Epithelial cell of prostate (primary cell): ENCODE measurements at regions not wholly inside any gene's neighbourhood (a gene's known extent, or its start where the extent isn't known, plus 50 kb on each side); places are given as distances from the start of the nearest gene placed in this dataset.
A peak's percentile ranks its signal among the peaks of the same experiment; 100 is the strongest.

ENCODE experiments used
- DNase-seq: peaks from one replicate; pipeline ENCODE4 v3.0.0-alpha.2; 2011; ENCODE audit warnings: low read depth, low spot score
- H3K27ac ChIP-seq: fragments of 450-650 bp; 2 replicates; pipeline ENCODE4 v1.5.1; 2017; ENCODE audit warnings: mild to moderate bottlenecking

GRCh38 chr6:100269189-100269588, 195.5 kb downstream of the SIM1 start:
- no peak overlapping the region for H3K27ac ChIP-seq
- DNase-seq, result no peak

GRCh38 chr6:100268326-100268725, 196.4 kb downstream of the SIM1 start:
- H3K27ac ChIP-seq, result no peak overlapping the region
- DNase-seq, result no peak

GRCh38 chr6:100267721-100268123, 197.0 kb downstream of the SIM1 start:
- DNase-seq, result no peak
- H3K27ac ChIP-seq, result no peak overlapping the region

- DNase-seq, result no peak
- H3K27ac ChIP-seq, result no peak overlapping the region
Observed at GRCh38 chr6:100266494-100267401, 198.0 kb downstream of the SIM1 start.

GRCh38 chr6:100262086-100262485, 202.6 kb downstream of the SIM1 start:
- H3K27ac ChIP-seq, result no peak overlapping the region
- DNase-seq, result no peak

GRCh38 chr6:100261486-100261885, 203.2 kb downstream of the SIM1 start:
- no peak for DNase-seq
- H3K27ac ChIP-seq, result no peak overlapping the region

GRCh38 chr6:100260584-100260983, 204.1 kb downstream of the SIM1 start:
- no peak for DNase-seq

GRCh38 chr6:100259865-100260264, 204.9 kb downstream of the SIM1 start:
- DNase-seq, result no peak
- no peak overlapping the region for H3K27ac ChIP-seq

More at GRCh38 chr6:100260584-100260983, 204.1 kb downstream of the SIM1 start:
- H3K27ac ChIP-seq, result no peak overlapping the region

GRCh38 chr6:100258752-100259151, 206.0 kb downstream of the SIM1 start:
- no peak for DNase-seq
- H3K27ac ChIP-seq, result no peak overlapping the region

- no peak overlapping the region for H3K27ac ChIP-seq
- DNase-seq, result no peak
Observed at GRCh38 chr6:100257793-100258395, 206.8 kb downstream of the SIM1 start.

- no peak overlapping the region for H3K27ac ChIP-seq
- DNase-seq, result no peak
Observed at GRCh38 chr6:100255701-100256100, 209.0 kb downstream of the SIM1 start.

- no peak overlapping the region for H3K27ac ChIP-seq
- no peak for DNase-seq
Observed at GRCh38 chr6:100247123-100247522, 217.6 kb downstream of the SIM1 start.

GRCh38 chr6:100246206-100246605, 218.5 kb downstream of the SIM1 start:
- no peak for DNase-seq
- H3K27ac ChIP-seq, result no peak overlapping the region

- H3K27ac ChIP-seq, result no peak overlapping the region
- no peak for DNase-seq
Observed at GRCh38 chr6:100240798-100241197, 223.9 kb downstream of the SIM1 start.

GRCh38 chr6:100237821-100238220, 226.9 kb downstream of the SIM1 start:
- no peak overlapping the region for H3K27ac ChIP-seq
- no peak for DNase-seq

- no peak for DNase-seq
Observed at GRCh38 chr6:100236389-100236788, 228.3 kb downstream of the SIM1 start.

GRCh38 chr6:100235631-100236030, 229.1 kb downstream of the SIM1 start:
- H3K27ac ChIP-seq, result no peak overlapping the region
- no peak for DNase-seq

More at GRCh38 chr6:100236389-100236788, 228.3 kb downstream of the SIM1 start:
- H3K27ac ChIP-seq, result no peak overlapping the region

GRCh38 chr6:100234625-100235024, 230.1 kb downstream of the SIM1 start:
- DNase-seq, result no peak
- H3K27ac ChIP-seq, result no peak overlapping the region

GRCh38 chr6:100232781-100233573, 231.7 kb downstream of the SIM1 start:
- no peak overlapping the region for H3K27ac ChIP-seq
- DNase-seq, result no peak

GRCh38 chr6:100230953-100231316, 233.8 kb downstream of the SIM1 start:
- DNase-seq, result peak; percentile 54
- H3K27ac ChIP-seq, result peak overlapping the region; percentile 58
